ENCODE measurements at regions not wholly inside any gene's neighbourhood (a gene's known extent, or its start where the extent isn't known, plus 50 kb on each side); places are given as distances from the start of the nearest gene placed in this dataset.

DNA sequence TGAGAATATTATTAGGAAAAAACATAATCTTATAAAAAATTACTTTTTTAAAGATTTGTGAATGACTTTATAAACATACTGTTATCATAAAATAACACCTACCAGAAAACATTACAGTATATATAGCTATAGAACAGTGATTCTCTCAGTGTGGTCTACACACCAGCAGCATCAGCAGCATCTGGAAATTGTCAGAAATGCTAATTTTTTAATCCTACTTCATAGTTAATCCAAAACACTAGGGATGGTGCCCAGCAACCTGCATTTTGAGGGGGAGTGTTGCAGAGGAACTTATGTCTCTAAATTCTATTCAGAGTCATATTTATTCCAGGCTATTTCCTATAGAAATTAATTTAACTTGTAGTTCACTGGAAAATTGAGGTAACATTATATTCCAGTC is 1107.8 kb downstream of the IGSF11 start:
- no peak for DNase-seq (ENCODE audit: low read depth)
- no peak overlapping the region for H3K4me3 ChIP-seq (ENCODE audit: low read depth, low read length)
- TF ChIP-seq, protein P1, sequence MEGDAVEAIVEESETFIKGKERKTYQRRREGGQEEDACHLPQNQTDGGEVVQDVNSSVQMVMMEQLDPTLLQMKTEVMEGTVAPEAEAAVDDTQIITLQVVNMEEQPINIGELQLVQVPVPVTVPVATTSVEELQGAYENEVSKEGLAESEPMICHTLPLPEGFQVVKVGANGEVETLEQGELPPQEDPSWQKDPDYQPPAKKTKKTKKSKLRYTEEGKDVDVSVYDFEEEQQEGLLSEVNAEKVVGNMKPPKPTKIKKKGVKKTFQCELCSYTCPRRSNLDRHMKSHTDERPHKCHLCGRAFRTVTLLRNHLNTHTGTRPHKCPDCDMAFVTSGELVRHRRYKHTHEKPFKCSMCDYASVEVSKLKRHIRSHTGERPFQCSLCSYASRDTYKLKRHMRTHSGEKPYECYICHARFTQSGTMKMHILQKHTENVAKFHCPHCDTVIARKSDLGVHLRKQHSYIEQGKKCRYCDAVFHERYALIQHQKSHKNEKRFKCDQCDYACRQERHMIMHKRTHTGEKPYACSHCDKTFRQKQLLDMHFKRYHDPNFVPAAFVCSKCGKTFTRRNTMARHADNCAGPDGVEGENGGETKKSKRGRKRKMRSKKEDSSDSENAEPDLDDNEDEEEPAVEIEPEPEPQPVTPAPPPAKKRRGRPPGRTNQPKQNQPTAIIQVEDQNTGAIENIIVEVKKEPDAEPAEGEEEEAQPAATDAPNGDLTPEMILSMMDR (IDR thresholded peaks at IDR 0.05; ENCODE audit: low read depth, low read length), result no peak
- TF ChIP-seq MYC (IDR thresholded peaks at IDR 0.05; ENCODE audit: low read depth, low read length), result no peak
- TF ChIP-seq, protein P2, sequence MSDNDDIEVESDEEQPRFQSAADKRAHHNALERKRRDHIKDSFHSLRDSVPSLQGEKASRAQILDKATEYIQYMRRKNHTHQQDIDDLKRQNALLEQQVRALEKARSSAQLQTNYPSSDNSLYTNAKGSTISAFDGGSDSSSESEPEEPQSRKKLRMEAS (IDR thresholded peaks at IDR 0.05; ENCODE audit: low read depth, low read length), result no peak
- no peak for TF ChIP-seq POLR2A (IDR thresholded peaks at IDR 0.05; ENCODE audit: extremely low read depth, insufficient read length)

DNA sequence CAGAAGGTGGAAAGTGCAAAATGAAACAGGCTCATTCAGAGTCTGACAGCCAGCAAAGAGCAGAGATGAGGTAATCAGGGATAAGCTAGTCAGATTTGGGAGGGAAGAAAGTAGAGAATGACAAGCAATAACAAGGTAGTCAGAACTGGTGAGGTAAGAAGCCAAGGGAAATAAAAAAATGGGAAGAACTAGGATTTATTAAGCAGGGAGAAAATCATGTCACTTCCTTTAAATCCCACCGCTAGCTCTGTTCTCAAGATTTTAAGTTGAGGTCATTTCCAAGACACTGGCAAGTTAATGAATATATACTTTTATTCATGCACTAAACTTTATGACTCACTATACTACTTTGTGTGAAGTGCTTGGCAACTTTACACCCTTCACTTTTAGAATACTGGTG is 1106.8 kb downstream of the IGSF11 start:
- no peak overlapping the region for H3K4me3 ChIP-seq (ENCODE audit: low read depth, low read length)
- no peak for DNase-seq (ENCODE audit: low read depth)
- TF ChIP-seq POLR2A (IDR thresholded peaks at IDR 0.05; ENCODE audit: extremely low read depth, insufficient read length) (no peak), MYC (IDR thresholded peaks at IDR 0.05; ENCODE audit: low read depth, low read length) (no peak)
- TF ChIP-seq, protein P1 (IDR thresholded peaks at IDR 0.05; ENCODE audit: low read depth, low read length), result no peak
- TF ChIP-seq, protein P2 (IDR thresholded peaks at IDR 0.05; ENCODE audit: low read depth, low read length), result no peak

DNA sequence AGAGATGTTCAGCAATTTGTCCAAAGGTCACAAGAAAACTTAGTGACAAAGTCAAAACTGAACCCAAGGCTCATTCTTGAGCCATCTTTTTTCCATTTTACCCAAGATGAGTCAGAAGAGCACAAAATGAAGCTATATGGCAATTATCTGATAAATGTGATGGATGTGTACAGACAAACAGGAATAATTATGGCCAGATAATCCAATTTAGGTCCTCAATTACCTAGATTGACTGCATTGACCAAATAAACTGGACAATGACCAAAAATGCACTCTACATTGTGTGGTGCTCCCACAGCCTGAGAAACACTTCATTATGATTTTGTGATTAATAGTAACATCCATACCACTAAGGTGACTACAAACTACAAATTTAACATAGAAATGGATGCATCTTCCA is 1105.8 kb downstream of the IGSF11 start:
- no peak overlapping the region for H3K4me3 ChIP-seq (ENCODE audit: low read depth, low read length)
- no peak for TF ChIP-seq MYC (IDR thresholded peaks at IDR 0.05; ENCODE audit: low read depth, low read length)
- TF ChIP-seq, protein P1 (IDR thresholded peaks at IDR 0.05; ENCODE audit: low read depth, low read length), result no peak
- TF ChIP-seq, protein P2 (IDR thresholded peaks at IDR 0.05; ENCODE audit: low read depth, low read length), result no peak
- no peak for TF ChIP-seq POLR2A (IDR thresholded peaks at IDR 0.05; ENCODE audit: extremely low read depth, insufficient read length)
- DNase-seq (ENCODE audit: low read depth), result no peak

DNA sequence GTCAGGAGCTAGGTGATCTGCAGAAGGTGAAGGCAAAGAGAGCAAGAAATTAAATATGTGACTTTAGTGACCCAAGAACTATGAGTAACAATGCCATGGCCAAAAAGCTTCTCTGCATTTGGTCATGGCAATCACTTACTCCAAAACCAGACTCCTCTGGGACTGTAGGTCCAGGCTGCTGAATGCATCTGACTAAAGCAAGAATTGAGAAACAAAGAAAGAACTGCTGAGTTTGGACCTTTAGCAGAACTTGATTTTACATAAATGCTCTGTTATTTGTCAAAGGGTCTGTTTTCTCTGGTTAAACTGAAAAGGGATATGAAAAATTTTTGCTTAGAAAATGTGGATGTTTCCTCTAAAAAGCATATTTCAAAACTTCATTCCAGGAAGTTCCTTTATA is 1102.2 kb downstream of the IGSF11 start:
- no peak overlapping the region for H3K4me3 ChIP-seq (ENCODE audit: low read depth, low read length)
- DNase-seq (ENCODE audit: low read depth), result no peak
- TF ChIP-seq MYC (IDR thresholded peaks at IDR 0.05; ENCODE audit: low read depth, low read length) (no peak), POLR2A (IDR thresholded peaks at IDR 0.05; ENCODE audit: extremely low read depth, insufficient read length) (no peak)
- TF ChIP-seq, protein P1 (IDR thresholded peaks at IDR 0.05; ENCODE audit: low read depth, low read length), result no peak
- TF ChIP-seq, protein P2 (IDR thresholded peaks at IDR 0.05; ENCODE audit: low read depth, low read length), result no peak

DNA sequence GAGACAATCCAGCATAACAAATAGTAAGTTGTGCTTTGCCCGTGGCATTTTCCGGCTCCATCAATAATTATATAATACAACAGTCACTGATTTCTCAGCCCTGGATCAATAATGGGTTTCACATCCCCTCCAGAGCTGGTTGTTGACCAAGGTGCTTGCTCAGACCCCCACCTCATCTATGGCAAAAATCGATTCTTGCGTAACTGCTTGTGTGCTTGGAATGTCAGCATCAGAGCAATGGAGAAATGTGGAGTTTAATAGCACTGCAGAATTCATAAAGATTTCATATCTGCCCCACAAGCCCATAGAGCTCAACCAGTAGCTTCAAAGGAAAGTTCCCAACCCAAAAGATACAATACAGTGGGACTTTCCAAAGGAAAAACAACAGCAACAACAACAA is 1098.5 kb downstream of the IGSF11 start:
- H3K4me3 ChIP-seq (ENCODE audit: low read depth, low read length), result no peak overlapping the region
- DNase-seq (ENCODE audit: low read depth), result no peak
- TF ChIP-seq MYC (IDR thresholded peaks at IDR 0.05; ENCODE audit: low read depth, low read length), result no peak
- TF ChIP-seq, protein P2 (IDR thresholded peaks at IDR 0.05; ENCODE audit: low read depth, low read length), result no peak
- no peak for TF ChIP-seq POLR2A (IDR thresholded peaks at IDR 0.05; ENCODE audit: extremely low read depth, insufficient read length)
- TF ChIP-seq, protein P1 (IDR thresholded peaks at IDR 0.05; ENCODE audit: low read depth, low read length), result no peak

DNA sequence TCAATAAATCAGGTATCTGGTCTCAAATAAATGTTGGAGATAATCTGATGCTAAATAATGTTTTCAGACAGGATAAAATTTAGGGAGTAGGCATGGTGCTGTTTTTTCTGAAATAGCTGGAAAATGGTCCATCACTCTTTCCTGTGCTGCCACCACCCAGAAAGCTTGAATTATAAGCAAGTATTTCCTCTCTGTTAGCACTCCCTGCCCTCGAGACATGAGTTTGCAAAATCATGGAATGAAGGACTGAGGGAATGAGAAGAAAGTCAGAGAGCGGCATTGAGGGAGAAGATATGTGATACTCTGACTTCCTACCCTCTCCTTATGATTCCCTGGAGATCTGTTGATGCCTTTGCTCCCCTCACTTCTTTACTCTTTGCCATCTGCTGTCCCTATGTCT is 1095.7 kb downstream of the IGSF11 start:
- no peak for DNase-seq (ENCODE audit: low read depth)
- TF ChIP-seq, protein P1 (IDR thresholded peaks at IDR 0.05; ENCODE audit: low read depth, low read length), result no peak
- TF ChIP-seq POLR2A (IDR thresholded peaks at IDR 0.05; ENCODE audit: extremely low read depth, insufficient read length), result no peak
- TF ChIP-seq, protein P2 (IDR thresholded peaks at IDR 0.05; ENCODE audit: low read depth, low read length), result no peak
- TF ChIP-seq MYC (IDR thresholded peaks at IDR 0.05; ENCODE audit: low read depth, low read length), result no peak
- H3K4me3 ChIP-seq (ENCODE audit: low read depth, low read length), result no peak overlapping the region
